Testis (tissue), 2 donors: ENCODE measurements at regions not wholly inside any gene's neighbourhood (a gene's known extent, or its start where the extent isn't known, plus 50 kb on each side); places are given as distances from the start of the nearest gene placed in this dataset.
A peak's percentile ranks its signal among the peaks of the same experiment; 100 is the strongest.

Experiments used
- DNase-seq: peaks from one replicate; pipeline ENCODE4 v3.0.0-alpha.2; 2019
- H3K27ac ChIP-seq, 2 donors: fragments of 200-600 bp; sonication (generic); one replicate each; pipeline ENCODE4 v1.5.1; 2019
- H3K27me3 ChIP-seq: fragments of 200-600 bp; sonication (generic); one replicate; pipeline ENCODE4 v1.5.1; 2019
- H3K36me3 ChIP-seq: fragments of 200-600 bp; sonication (generic); one replicate; pipeline ENCODE4 v1.5.1; 2017; ENCODE audit warnings: low read depth; ENCODE audit errors: missing control alignments
- H3K4me1 ChIP-seq: fragments of 200-600 bp; sonication (generic); one replicate; pipeline ENCODE4 v1.5.1; 2019
- H3K4me3 ChIP-seq, 2 donors: fragments of 200-600 bp; sonication (generic); one replicate each; pipeline ENCODE4 v1.5.1; 2017 to 2019
- H3K9me3 ChIP-seq: fragments of 200-600 bp; sonication (generic); one replicate; pipeline ENCODE4 v1.5.1; 2017
- CTCF ChIP-seq, 3 experiments: fragments of 450-650 bp in 2 of 3; fragments of 200-600 bp in 1 of 3; sonication (generic) in 1 of 3; IDR thresholded peaks; one replicate each; pipeline ENCODE4 v1.5.1; 2016 to 2019; ENCODE audit warnings: antibody characterized with exemption in 3 of 3, mild to moderate bottlenecking in 2 of 3, moderate library complexity in 1 of 3
- POLR2A ChIP-seq: fragments of 450-650 bp; IDR thresholded peaks from one replicate; pipeline ENCODE4 v1.6.1; 2017; ENCODE audit warnings: antibody characterized with exemption, mild to moderate bottlenecking, moderate library complexity
- WGBS, 2 donors: methylation state at CpG; one replicate each; pipeline ENCODE4 v1.1.5; 2018; 5-methylcytosine and 5-hydroxymethylcytosine counted together
- intact Hi-C: fragments of 100-400 bp; cut with DNase I; formaldehyde crosslinking; loops from one replicate; pipeline ENCODE4 v1.15.1; 2023; ENCODE audit warnings: low total_unique reads

DNA sequence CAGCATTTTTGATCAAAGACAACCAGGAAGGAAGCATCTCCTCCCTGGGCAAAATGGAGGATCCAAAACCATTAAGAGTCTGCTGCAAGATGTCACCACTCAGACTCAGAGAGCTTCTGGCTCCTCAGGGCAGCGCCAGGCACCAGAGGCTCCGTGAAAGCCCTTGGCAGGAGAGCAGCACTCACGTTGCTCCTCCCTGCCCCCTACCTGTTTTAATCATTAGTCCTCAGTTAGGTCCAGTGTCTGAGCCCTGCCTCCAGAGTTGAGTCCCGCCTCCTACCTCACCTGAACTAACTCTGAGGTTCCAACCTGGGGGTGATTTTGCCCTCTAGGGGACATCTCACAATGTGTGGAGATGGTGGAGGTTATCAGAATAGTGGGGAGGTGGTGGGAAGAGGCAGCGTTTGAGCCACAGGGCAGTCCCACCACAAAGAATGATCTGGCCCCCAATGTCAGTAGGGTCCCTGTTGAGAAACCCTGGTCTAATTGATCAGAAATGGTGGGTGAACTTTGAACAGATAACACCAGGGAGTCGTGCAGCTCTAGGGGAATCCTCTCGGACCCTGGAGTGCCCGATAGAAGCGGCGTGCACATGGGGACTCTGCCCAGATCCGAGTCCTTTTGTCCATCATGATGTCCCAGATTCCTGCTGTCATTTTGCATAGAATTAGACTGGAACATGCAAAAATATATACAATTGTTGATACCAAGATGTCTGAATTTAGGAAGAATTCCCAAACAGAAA lies 156.7 kb upstream of the DIO3 start:
- 80 to 94% methylated on average over 11 of the region's 11 CpGs for WGBS, 2 donors
- Histone ChIP-seq H3K4me1 (peaks cover 15% of the 10 kb centered on the region), H3K27ac (no peak overlapping the region), H3K4me3 (no peak overlapping the region), H3K27me3 (no peaks in the 10 kb centered on the region), H3K36me3 (no peaks in the 10 kb centered on the region), H3K9me3 (no peaks in the 10 kb centered on the region)
- intact Hi-C loops: no loop called here
- TF ChIP-seq CTCF (IDR thresholded peaks at IDR 0.05) (no peak), POLR2A (no peak)
- DNase-seq: no peak

DNA sequence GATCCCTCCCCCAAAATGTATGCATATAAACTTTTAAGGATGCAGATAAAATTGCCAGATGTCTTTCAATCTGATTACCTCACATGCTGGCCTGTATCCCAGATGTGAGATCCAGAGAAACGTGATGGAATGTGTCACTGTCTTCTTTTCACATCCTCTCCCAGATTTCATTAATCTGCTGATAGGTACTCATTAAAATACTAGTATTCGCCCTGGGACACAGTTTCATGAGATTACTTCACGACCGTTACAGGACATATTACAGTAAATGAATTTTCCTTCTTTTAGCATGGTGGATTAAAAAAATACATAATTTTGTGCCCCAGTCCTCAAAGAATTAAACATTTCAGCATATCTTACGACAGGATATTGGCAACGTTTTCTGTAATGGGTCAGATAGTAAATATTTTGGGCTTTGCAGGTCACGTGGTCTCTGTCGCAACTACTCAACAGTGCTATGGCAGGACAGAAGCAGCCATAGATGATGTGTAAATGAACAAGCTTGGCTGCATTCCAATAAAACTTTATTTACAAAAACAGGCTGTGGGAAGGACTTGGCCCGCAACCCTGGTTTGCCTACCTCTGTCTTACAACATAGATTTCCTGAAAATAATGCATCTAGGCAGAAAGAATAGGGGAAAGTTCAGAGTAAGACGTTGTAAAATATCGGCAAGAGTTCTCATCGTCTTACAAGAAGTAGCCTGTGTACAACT lies 156.0 kb upstream of the DIO3 start:
- intact Hi-C loops: no loop called here
- Histone ChIP-seq H3K36me3 (no peaks in the 10 kb centered on the region), H3K4me1 (peaks cover 15% of the 10 kb centered on the region), H3K27ac (no peak overlapping the region), H3K4me3 (no peak overlapping the region), H3K9me3 (no peaks in the 10 kb centered on the region), H3K27me3 (no peaks in the 10 kb centered on the region)
- DNase-seq: no peak
- TF ChIP-seq CTCF (IDR thresholded peaks at IDR 0.05): no peak
- TF ChIP-seq POLR2A: no peak
- WGBS, 2 donors: 83 to 87% methylated on average over 12 of the region's 12 CpGs

DNA sequence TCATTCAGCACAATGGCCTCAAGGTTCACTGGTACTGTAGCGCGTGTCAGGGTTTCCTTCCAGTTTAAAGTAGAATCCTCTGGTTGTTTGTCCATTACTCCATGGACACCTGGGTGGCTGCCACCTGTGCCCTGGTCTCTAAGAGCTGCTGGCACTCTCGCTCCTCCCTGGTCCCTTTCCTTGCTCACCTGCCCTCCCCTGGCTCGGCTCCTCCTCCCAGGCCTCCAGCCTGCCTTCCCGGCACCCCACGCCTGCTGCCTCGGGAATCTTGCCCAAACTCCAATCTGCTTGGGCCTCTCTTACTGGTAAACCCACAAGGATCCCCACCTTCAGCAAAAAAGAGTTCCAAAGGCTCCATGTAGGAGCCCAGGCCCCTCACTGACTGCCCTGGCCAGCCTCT lies 154.4 kb upstream of the DIO3 start:
- Histone ChIP-seq H3K4me1 (peaks cover 15% of the 10 kb centered on the region), H3K36me3 (no peaks in the 10 kb centered on the region), H3K4me3 (no peak overlapping the region), H3K27ac (no peak overlapping the region), H3K9me3 (no peaks in the 10 kb centered on the region), H3K27me3 (no peaks in the 10 kb centered on the region)
- intact Hi-C loops: no loop called here
- no peak for DNase-seq
- TF ChIP-seq POLR2A (no peak), CTCF (IDR thresholded peaks at IDR 0.05) (no peak)
- WGBS, 2 donors: 88 to 92% methylated on average over 7 of the region's 7 CpGs

DNA sequence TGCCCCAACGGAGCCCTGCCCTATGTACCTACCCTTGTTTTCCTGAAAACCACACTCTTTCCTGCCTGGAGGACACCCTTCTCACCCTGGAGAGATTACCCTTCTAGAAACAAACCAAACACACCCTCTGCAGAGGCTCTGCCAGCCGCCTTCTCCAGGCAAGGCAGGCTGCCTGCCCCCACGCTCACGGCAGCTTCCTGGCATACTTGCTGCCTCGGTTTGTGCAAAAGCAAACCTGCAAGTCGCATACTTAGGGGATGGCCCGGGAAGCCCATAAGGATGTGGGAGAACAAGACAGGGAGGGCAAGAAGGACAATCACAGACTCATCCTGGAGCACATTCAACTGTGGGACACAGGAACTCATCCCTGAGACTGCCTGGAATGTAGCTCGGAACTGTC lies 154.0 kb upstream of the DIO3 start:
- Histone ChIP-seq H3K9me3 (no peaks in the 10 kb centered on the region), H3K4me3 (no peak overlapping the region), H3K27ac (peak overlapping the region in 1 of 2 donors; percentile 56), H3K36me3 (no peaks in the 10 kb centered on the region), H3K27me3 (no peaks in the 10 kb centered on the region), H3K4me1 (peaks cover 15% of the 10 kb centered on the region)
- WGBS, 2 donors: 62 to 72% methylated on average over 3 to 8 of the region's 8 CpGs
- intact Hi-C loops: no loop called here
- no peak for DNase-seq
- TF ChIP-seq POLR2A: no peak
- TF ChIP-seq CTCF (IDR thresholded peaks at IDR 0.05): no peak
